HUDEP-2 (cell line): ENCODE measurements at regions not wholly inside any gene's neighbourhood (a gene's known extent, or its start where the extent isn't known, plus 50 kb on each side); places are given as distances from the start of the nearest gene placed in this dataset.
"Not testable (repeated sequence)": the region's sequence is repeated elsewhere in the genome, so short reads cannot be mapped to it uniquely, and the experiment has no call there.

Experiments used
- DNase-seq, 76 experiments: peaks; one replicate each; lab custom pipeline; 2025; ENCODE audit not compliant: unreplicated experiment in 76 of 76; lab: John Stamatoyannopoulos, UW

DNA sequence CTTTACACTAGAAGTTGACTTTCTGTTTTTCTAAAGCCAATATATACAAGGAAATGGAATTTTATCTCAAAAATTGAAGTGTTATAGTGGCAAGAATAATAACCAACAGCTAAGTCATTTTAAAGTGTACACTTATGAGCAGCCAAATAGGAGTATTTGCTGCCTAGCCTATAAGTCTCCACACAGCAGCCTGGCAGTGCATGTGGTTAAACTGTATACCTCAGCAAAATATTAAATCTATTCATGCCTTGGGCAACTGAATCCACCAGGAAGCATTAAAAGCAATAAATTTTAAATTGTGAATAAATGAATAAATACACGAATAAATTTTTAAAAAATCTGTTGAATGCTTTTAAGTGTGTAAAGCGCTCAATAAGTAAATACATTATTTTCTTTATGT lies 432.4 kb upstream of the RORB start:
- no peak for DNase-seq

DNA sequence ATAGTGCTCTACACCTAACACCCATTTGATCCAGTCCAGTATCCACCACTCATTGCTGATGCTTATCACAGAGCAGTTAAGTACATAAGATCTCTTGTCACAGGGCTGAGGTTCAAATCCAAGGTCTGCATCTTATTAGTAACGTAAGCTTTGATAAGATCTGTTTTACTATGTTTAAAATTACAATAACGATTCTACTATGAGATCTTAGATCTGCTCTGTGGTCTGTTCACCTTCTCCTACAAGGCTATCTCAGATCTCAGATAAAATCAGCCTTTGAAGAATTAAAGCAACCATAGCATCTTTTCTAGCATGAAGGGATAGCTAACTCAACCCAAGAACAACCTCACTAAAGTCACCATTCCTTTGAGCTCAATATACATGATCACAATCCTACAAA lies 431.0 kb upstream of the RORB start:
- no peak for DNase-seq

DNA sequence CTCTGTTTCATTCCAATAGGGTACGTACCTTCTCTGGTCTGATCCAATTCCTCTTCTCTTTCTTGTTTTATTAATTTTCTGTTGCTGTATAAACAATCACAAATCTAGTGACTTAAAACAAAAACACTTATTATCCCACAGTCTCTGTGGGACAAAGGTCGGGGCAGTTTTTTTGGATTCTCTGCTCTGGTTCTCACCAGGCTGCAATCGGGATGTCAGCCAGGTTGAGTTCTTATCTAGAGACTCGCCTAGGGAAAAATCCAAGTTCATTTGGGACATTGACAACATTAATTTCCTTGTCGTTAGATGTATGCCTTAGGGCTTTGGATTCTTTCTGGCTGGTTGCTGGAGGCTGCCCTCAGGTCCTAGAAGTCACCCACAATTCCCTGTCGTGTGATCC lies 430.5 kb upstream of the RORB start:
- DNase-seq: no peak

DNA sequence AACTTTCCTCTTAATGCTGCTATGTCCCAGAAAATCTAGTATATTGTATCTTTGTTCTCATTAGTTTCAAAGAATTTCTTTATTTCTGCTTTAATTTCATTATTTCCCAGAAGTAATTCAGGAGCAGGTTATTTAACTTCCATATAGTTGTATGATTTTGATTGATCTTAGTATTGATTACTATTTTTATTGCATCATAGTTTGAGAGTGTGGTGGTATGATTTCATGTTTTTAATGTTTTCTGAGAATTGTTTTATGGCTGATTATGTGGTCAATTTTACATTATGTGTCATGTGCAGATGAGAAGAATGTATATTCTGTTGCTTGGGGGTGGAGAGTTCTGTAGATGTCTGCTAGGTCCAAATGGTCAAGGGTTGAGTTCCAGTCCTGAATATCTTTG lies 425.6 kb upstream of the RORB start:
- DNase-seq: no peak

DNA sequence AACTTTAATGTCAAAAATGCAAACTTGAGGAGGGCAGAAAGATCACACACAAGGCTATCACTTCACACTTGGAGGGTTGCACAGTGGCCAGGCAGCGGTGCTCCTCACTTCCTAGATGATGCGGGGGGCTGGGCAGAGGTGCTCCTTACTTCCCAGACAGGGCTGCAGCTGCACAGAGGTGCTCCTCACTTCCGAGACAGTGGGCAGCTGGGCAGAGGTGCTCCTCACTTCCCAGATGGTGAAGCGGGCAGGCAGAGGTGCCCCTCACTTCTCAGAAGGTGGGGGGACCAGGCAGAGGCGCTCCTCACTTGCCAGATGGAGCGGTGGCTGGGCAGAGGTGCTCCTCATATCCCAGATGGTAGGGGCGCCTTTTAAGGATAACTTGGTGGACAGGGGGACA lies 423.2 kb upstream of the RORB start:
- DNase-seq: no peak

DNA sequence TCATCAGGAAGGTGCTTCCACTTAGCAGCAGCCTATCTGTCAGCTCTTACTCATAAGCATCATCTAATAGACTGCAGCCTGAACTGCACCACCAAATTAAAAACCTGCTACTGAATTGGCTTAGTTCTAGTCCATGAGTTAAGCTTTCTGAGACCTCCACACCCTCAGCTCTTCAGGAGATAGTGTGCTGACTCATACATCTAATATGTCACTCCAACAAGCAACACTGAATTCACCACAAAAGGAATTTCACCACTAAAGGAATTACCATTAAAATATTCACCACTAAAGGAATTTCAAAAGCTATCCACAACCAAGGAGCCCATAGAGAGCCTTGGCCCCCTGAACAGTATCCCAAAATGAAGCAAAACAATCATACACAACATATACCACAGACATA lies 418.5 kb upstream of the RORB start:
- DNase-seq: no peak

DNA sequence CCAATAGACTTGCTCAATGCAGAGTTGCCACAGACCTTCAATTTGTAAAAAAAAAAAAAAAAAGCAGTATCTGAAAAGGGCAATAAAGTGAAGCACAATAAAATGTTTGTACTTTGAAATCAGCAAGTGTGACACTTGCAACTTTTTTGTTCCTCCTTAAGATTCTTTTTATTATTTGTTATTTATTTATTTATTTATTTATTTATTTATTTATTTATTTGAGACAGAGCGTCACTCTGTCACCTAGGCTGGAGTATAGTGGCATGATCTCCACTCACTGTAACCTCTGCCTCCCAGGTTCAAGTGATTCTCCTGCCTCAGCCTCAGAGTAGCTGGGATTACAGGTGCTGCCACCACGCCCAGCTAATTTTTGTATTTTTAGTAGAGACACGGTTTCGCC lies 416.5 kb upstream of the RORB start:
- DNase-seq: not testable (repeated sequence)

DNA sequence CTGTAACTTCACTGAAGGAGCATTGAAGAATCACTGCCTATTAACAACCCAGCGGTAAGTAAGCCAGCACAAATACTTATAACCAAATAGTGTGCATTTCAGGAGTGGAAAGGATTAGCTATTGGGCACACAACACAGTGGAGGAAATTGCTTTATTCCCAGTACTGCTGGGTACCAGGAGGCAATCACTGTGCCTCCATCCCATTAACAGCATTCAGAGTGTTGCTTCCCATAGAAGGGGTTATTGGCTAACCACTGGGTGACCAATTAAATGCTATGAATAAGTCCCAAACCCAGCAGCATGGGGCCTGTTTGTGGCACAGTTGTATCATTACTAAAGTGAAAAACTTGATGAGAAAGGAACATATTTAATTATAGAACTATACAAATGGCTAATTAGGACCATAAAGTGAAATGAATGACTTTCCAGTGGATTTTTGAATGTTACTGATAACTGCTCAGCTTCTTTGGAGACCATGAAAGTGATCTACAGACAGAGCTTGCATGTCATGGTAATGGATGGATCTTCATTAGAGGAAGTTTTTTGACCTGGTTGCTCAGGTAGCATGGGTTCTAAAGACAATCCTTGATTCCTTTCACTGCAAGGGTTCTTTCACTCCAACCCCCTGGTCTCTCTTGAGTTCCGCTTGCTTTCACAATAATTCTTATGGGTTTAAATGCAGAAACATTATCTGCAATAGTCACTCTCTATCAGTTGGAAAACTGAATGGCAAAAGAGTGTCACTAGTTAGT lies 413.3 kb upstream of the RORB start:
- DNase-seq: no peak

DNA sequence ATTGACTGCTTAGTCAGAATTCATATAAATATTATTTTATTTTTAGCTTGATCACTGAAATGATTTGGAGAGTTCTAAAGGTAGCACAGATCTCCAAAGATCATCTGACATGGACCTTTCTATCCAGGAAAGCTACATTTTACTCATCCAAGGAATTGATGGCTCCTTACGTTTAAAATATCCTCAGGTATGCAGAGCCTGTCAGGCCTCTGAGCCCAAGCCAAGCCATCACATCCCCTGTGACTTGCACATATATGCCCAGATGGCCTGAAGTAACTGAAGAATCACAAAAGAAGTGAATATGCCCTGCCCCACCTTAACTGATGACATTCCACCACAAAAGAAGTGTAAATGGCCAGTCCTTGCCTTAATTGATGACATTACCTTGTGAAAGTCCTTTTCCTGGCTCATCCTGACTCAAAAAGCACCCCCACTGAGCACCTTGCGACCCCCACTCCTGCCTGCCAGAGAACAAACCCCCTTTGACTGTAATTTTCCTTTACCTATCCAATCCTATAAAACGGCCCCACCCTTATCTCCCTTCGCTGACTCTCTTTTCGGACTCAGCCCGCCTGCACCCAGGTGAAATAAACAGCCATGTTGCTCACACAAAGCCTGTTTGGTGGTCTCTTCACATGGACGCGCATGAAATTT lies 411.6 kb upstream of the RORB start:
- not testable (repeated sequence) for DNase-seq

DNA sequence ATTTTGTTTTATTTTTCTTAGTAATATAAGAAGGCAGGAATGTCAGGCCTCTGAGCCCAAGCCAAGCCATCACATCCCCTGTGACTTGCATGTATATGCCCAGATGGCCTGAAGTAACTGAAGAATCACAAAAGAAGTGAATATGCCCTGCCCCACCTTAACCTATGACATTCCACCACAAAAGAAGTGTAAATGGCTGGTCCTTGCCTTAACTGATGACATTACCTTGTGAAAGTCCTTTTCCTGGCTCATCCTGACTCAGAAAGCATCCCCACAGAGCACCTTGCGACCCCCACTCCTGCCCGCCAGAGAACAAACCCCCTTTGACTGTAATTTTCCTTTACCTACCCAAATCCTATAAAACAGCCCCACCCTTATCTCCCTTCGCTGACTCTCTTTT lies 406.2 kb upstream of the RORB start:
- DNase-seq: not testable (repeated sequence)

DNA sequence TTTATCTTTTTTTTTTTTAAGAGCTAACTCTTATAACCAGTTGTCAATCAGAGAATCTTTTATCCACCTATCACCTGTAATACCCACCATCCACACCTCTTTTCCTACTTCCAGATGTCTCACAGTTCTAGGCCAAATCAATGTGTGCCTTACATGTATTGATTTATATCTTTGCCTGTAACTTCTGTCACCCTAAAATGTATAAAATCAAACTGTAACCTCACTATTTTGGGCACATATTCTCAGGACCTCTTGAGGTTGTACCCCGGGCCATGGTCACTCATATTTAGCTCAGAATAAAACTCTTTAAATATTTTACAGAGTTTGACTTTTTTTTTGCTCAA lies 404.7 kb upstream of the RORB start:
- no peak for DNase-seq

DNA sequence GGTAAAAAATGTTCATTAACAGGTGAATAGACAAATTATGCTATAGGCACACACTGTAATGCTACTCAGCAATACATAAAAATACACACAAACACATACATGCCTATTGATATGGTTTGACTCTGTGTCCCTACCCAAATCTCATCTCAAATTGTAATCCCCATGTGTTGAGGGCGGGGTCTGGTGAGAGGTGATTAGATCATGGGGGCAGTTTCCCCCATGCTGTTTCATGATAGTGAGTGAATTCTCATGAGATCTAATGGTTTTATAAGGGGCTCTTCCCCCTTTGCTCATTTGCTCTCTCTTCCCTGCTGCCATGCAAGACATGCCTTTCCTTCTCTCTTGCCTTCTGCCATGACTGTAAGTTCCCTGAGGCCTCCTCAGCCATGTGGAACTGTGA lies 403.1 kb upstream of the RORB start:
- DNase-seq: not testable (repeated sequence)

DNA sequence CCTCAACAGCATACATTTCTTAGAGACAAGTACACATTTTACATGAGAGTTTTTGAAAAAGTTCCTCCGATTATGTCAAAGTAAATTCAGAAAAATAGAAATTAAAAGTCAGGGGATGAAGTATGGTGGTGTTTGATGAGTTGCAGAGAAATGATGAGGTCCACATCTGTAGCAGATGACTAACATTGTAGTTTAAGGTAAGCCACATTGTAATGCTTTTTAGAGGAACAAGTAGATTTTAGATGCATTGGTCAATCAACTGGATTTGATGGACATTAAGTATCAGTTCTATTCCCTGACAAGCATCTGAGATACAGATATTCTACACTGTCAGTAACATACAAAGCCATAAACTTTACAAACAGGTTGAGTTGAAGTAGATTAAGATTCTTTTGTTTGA lies 402.4 kb upstream of the RORB start:
- no peak for DNase-seq

DNA sequence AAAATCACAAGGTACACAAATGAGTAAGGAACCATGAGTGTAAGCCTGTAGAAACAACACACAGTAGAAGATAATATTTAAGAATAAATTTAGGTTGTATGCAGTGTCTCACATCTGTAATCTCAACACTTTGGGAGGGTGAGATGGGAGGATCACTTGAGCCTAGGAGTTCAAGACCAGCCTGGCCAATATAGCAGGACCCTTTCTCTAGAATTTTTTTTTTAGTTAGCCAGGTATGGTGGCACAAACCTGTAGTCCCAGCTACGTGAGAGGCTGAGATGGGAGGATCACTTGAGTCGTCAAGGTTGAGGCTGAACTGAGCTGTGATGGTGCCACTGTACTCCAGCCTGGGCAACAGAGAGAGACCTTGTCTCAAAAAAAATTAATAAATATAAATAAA lies 401.2 kb upstream of the RORB start:
- no peak for DNase-seq

DNA sequence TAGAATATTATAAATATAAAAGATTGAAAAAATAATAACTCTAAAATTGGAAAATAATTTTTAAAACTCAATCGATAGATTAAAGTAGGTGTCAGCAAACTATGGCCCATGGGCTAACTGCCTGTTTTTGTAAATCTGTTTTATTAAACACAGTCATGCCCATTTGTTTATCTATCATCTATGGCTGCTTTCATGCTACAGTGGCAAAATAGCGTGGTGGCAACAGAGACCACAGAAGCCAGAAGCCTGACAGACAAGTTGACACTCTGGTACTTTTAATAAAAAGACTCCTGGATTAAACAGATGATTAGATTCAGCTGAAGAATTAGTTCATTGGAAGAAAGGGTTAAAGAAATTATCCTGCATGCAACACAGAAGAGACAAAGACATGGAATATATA lies 400.7 kb upstream of the RORB start:
- DNase-seq: no peak

DNA sequence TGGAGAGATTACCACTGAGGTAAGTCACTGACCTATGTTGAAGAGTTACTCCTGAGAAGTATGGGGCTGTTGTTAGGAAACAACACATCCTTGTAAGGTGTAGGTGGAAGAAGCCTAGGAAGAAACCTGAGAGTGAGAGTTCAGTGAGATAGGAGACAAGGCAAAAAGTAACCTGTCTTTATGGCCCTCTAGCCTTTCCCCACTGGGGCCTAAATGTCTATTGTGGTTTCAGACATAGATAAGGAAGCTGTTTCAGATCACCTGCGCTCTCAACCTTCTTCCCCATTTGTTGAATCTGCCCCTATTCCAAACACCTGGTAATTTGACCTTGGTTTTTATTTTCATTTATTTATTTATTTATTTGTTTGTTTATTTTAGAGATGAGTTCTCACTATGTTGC lies 397.1 kb upstream of the RORB start:
- DNase-seq: no peak

DNA sequence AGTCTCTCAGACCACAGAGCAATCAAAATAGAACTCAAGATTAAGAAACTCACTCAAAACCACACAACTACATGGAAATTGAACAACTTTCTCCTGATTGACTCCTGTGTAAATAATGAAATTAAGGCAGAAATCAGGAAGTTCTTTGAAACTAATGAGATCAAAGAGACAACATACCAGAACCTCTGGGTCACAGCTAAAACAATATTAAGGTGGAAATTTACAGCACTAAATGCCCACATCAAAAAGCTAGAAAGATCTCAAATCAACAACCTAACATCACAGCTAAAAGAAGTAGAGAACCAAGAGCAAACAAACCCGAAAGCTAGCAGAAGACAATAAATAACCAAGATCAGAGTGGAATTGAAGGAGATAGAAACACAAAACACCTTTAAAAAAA lies 395.0 kb upstream of the RORB start:
- not testable (repeated sequence) for DNase-seq

DNA sequence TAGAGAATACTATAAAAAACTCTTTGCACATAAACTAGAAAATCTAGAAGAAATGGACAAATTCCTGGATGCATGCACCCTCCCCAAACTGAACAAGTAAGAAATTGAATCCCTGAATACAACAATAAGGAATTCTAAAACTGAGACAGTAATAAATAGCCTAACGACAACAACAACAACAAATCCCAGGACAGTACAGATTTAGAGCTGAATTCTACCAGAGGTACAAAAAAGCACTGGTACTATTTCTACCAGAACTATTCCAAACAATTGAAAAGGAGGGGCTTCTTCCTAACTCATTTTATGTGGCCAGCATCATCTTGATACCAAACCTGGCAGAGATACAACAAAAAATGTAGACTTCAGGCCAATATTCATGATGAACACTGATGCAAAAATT lies 394.4 kb upstream of the RORB start:
- no peak for DNase-seq

DNA sequence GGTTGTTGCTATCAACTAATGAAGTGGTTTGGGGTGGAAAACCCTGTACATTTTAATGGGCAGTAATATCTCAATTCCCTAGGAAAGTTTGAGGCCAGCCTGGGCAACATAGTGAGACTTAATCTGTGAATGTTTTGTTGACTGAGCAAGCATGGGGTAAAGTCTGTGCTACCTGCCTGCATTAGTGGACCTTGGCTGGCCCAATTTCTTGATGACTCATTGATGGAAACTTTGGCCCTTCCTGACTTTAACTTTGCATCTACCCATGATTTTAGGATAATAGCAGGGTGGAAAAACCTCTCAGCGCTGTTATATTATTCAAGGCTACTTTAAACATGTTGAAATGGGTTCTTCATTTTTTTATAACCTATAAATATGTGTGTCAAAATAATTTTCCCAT lies 389.4 kb upstream of the RORB start:
- no peak for DNase-seq

DNA sequence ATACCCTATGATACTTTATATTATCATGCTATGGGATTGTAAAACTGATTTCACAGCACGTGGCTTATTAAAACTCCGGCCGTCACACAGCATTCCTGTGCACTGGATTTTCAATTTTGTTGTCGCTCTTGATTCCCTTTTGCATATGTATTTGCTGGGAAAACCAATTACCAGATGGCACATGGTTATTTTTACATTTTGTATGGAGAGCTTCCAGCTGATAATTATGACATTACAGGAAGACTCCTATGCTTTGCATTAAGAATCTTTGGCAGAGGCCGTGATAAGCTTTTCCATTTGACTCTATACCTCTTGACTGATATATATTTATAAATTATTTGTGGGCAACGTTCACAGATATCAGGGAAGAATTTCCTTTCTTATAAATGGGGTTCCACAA lies 381.2 kb upstream of the RORB start:
- no peak for DNase-seq

DNA sequence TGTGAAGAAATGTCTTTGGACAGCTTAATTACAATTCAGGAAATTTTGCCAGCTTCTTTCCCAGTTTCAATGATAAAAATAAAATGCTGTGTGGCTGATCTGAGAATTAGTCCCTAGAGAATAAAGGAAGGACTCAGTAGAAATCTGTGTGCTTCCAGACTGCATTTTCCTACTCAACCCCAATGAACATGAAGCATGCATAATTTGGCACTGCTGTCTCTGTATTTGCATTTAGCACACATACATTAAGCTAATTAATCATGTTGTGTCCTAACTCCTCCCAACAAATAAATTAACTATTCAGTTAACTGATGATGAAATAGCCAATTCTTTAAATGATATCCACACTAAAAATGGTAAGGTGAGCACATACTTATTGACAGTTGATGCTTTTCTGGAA lies 380.0 kb upstream of the RORB start:
- no peak for DNase-seq

DNA sequence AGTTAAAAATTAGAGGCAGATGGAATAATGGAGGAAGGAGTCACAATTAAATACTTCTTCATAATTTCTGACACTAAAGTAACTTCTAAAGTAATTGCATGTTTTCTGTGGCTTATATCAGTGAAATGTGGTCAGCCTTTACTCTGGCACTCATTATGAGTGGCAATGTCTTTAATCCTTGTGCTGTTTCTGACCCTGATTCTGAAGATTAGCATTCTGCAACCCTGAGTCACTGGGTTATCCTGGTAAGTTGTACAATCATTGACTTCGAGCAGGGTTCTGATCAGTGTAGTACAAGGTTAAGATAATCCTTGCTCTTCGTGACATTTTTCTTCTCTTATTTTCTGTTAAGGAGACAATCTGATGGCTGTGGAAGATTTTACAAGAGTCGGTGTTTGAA lies 379.4 kb upstream of the RORB start:
- DNase-seq: no peak

DNA sequence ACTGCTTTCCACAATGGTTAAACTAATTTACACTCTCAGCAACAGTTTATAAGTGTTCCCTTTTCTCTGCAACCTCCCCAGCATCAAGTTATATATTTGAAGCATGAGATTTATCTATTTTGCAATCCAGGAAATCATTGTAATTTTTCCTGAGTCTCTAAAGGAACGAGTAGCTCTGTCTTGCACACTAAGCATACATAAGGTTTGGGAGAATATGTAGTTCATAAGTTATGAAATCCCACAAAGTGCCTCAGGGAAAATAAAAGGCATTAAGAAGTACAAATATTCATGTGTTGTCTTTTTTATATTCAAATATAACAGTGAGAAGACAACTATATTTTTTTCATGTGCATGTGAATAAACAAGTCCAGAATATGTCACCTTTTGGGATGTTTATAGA lies 377.1 kb upstream of the RORB start:
- no peak for DNase-seq
